Mesenteric fat pad (tissue), 1 donor: ENCODE measurements at regions not wholly inside any gene's neighbourhood (a gene's known extent, or its start where the extent isn't known, plus 50 kb on each side); places are given as distances from the start of the nearest gene placed in this dataset.

Experiments used
- DNase-seq: peaks from one replicate; pipeline ENCODE4 v3.0.0-alpha.2; 2020; ENCODE audit warnings: low spot score
- donor health status: DM: yes; HTN: yes; CAD: no.

DNA sequence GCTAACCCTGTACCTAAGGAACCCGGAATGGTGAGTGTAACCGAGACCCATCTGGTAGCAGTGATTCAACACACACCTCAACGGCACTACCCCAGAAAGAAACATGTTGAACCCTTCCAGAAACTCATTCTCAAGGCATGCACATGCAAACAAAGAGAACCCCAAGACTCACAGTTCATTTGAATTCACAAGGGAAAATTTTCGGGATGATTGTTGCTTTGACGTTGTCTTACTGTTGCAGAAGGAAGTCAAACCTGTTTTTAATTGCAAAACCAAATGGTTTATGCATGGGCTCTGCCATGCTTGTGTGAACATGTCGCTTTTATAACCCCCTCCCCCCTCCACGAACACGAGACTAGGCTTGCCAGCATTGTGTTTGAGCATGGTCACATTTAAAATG lies 539.7 kb downstream of the GATA3 start:
- DNase-seq: no peak

DNA sequence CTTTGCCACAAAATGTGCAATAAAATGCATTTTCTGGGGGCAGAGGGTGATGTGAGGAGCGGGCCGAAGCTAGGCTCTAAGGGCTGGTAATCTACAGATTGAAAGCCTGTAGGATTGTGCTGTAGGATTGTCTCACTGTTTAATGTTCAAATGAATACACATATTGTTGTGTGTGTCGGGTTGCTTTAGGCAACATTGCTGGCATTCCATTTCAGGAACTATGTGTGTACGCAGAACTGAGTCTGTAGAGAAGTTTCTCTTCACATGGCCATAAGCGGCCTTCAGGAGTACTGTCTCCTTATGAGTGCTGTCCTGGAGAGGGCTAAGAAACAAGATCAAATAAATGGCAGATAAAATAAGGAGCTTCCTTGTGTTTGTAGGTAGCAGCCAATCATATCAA lies 540.2 kb downstream of the GATA3 start:
- DNase-seq: no peak

DNA sequence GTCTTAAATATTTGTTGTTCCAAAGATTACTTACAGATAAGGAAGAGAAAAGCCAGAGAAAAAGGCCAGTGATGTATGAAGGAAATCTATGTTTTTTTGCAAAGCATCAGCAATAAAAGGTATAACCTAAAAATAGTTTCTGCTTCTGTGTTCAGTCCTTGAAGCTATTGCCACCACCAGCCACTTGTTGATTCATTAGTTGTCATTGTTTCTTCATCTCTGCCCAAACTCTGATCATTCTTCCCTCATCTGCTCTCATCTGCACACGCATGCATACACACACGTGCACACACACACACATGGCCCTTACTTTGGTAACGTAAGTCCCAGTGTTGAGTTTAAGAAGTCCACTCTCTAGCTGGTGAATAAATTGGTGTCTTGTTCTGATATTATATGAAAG lies 540.7 kb downstream of the GATA3 start:
- DNase-seq: no peak

DNA sequence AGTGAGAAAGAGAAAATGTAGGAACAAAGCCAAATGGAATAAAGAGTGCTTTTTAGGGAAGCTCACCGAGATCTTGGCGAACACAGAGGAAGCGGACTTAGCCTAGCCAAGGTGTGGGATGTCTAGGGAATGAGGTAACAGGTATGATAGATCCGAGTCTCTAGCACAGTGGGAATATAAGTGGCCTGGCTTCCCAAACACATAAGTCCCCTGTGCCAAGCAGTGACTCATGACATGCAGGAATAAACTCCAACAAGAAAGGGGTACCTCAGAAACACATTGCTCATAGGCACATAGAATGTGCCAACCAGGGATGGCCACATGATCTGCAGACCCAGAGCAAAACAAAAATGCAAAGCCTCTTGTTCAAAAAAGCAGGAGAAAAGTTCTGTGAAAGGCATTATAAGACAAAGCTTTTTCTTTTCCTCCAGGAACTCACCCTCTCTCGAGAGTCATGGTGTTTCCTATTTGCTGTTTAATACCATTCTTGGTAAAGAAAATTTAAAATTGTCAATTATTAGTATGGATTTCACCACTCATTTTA lies 542.5 kb downstream of the GATA3 start:
- DNase-seq: no peak

DNA sequence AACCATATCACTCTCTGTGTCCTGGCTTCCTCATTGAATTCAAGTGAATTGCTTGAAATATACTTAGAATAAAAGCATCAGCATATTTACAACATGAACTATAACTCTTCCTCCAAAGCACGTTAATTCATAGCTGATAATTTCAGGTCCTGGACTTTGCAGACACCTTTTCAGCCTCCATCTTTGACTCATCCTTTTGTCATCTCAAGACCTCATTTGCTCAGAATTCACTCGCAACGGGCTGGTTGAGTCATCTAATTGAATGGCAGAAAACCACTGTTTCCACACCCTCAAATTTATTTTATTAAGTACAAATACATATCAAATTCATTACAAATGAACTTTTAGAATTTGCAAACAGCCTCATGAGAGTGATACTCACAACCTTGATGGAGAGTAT lies 545.7 kb downstream of the GATA3 start:
- no peak for DNase-seq

DNA sequence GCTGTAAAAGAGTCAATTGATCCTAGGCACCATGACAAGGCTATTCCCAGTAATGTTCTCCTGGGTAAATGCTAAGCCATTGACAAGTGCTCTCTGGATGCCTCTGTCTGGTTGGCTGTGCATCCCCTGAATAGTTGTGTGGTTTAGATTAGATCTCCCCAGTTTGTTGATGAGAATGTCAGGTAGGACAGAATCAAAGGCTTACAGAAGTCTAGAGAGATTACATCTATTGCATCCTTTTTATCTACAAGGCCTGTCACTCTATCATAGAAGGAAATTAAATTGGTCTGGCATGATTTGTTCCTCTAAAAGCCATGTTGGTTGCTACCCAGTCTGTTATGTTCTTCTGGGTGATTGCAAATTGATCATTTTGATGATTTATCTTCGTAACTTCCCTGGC lies 548.3 kb downstream of the GATA3 start:
- DNase-seq: no peak

DNA sequence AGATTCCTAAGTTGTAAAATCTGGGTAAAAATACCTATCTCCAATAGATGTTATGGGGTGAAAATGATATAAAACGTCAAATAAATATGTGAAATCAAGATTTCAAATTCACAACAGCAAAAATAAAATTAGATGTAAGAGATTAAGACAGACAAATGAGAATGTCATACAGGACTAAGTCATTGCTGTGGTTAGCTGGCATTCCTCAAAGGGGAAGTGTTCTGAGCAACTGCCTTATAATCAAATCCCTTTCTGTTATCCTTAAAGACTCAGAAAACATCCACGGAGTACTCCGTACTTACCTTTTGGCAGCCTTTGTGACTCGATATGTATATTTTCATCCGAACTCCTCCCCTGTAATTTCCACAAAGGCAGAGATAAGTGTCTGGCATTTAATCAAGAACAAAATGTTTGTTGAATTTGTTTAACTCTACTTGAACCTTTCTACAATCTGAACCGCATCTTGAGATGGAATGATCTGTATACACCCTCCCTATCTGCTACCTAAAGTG lies 559.6 kb downstream of the GATA3 start:
- DNase-seq: no peak

DNA sequence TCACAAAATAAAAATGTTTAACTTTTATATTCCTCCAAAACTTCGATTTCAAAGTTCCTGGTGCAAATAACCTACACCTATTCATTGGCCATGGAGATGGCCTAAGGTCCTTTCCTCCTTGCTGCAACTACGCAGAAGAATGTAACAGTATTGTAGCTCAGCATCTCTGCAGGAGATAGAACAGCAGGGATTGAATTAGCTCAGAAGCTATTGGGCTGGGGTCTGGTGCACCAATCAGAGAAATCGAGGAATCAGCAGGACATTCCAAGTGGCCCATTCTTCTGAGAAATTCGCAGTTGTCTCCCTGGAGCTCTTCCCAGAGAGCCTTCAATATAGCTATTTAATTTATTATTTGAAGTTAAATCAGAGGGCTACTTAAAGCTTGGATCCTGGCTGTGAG lies 560.6 kb downstream of the GATA3 start:
- DNase-seq: no peak

DNA sequence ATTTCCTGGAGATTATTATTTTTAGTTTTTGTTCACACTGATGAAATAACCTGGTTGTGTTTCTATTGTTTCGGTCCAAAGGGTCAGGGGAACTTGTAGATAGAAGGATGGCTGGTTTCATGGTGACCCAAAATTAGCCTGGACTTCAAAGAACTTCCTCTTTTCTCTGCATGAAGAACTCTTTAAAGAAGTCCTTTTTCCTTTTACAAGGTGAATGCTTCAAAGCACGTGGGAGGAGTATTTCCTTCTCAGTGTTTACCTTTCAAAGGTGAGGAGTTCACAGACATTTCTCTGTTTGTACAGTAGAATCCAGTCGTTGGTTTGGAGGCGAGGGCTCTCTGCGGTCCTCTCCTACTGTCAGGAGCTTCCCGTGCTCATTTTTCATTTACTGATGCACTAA lies 561.7 kb downstream of the GATA3 start:
- no peak for DNase-seq

DNA sequence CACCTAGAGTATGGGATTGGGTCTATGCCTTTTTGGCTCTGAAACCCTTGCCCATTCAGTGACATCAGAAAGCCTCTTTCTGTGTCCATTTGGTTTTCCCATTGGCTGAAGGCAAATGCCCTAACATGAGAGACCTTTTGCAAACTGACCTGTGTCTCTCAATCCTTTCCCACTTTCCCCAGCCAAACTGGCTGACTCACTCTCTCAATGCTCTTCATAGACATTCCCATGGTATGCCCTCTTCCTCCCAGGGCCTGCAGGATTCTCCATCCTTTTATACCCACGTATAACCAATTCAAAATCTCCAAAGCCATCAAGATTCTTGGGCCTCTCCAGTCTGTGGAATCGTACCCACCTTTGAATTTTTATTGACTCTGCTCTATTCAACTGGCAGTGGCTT lies 563.3 kb downstream of the GATA3 start:
- no peak for DNase-seq

DNA sequence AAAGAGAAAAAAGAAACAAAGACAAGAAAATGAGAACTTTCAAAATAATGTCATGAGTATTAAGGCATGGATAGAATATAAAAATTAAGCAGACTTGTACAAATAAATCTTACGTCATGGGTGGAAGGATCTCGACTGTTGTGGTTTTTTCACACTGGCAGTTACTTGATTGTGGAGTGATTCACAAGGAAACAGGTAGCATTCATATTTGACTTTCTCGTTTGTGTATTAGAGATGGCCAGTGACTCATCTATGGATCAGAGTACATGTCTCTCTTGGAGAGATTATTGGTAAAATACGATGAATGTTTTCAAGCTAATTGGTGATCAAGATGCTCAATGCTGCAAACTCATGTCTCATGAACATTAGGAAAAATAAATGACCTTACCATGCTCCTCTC lies 564.3 kb downstream of the GATA3 start:
- no peak for DNase-seq

DNA sequence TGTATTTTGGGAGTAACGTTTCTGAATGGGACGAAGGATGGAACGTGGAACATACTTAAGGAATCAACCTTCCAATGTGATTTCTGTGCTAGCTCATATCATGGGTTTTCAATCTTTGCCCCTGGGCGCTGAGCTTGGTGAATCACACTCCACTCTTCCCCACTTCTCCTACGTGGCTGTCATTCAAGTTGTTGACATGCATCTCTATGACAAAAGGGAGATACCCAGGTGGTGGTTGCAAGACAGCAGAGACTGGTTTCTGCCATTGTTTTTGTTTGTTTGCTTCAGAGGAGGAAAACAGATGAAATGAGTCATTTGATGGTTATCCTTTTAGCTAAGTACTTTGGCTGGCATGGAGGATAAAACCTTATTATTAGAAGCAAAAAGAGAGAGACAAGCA lies 573.9 kb downstream of the GATA3 start:
- DNase-seq: no peak

DNA sequence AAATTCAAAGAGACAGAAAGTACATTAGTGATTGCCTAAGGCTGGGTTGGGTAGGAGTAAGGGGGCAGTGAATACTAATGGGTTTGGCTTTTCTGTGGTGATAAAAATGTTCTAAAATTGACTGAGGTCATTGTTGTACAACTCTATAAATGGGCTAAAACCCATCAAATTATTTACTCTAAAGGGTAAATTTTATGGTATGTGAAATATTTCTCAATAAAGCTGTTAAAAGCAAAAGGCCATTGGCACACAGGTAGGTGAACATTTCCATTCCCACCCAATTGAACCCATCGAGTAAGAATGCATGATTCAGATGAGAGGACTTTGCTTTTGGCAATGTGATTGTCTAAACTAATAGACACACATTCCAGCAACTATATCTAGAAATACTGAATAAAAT lies 579.4 kb downstream of the GATA3 start:
- no peak for DNase-seq

DNA sequence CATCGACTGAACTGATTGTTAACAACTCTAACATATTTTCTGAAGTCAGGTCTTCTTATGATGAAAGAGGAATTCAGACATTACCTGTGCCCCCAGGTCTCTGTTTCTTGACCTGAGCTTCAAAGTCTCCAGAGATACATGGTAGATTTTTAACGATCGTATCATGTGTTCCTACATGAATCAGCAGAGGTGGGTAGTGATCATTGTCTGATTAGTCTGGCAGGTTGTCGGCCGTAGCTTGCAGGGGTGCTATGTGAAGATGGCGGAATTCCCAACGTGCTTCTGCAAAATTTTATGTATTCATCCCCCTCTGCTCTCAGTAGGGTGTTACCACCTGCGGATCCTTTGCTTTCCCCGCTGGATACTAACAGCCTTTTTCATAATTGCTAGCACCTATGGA lies 581.9 kb downstream of the GATA3 start:
- no peak for DNase-seq

DNA sequence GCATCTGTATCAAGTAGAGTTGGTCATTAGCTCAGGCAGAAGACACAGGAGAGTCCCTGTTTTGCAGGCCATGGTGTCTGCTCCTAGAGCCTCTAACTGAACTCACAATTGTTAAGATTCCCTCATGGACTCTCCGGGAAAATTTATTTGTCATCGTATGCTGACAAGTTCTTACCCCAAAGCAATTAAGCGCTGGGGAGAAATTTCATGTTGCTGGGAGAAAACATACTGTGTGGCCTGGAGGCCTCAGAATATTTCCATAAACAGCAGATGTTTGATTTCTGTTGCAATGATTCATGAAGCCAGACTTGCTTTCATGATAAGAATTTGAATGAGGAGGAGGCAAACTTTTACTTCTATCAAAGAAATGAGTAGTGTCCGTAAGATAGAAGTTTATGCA lies 583.2 kb downstream of the GATA3 start:
- no peak for DNase-seq

DNA sequence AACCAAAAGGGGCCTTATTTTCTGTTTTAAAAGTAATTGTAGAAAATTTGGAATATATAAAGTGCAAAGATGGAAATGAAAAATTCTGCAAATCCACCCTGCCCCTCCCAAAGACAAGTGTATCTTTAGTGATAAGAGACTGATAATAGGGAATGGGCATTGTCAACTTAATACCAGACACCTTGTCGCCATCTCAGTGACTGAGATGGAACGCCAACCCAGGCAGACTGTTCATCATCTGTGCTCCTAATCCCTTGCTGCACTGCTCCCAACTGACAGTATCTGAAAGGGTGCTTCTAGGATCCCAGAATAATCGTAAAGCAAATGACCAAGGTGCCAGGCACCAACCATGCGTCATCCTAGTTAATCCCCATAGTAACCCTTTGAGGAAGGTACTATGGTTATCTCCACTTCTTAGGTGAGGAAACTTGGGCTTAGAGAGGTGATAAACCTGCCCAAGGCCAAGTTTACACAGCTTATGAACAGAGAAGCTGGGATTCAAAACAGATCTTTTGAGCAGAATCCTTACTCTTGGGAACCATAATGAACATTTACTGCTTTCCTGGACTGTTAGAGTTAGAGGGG lies 583.7 kb downstream of the GATA3 start:
- no peak for DNase-seq

DNA sequence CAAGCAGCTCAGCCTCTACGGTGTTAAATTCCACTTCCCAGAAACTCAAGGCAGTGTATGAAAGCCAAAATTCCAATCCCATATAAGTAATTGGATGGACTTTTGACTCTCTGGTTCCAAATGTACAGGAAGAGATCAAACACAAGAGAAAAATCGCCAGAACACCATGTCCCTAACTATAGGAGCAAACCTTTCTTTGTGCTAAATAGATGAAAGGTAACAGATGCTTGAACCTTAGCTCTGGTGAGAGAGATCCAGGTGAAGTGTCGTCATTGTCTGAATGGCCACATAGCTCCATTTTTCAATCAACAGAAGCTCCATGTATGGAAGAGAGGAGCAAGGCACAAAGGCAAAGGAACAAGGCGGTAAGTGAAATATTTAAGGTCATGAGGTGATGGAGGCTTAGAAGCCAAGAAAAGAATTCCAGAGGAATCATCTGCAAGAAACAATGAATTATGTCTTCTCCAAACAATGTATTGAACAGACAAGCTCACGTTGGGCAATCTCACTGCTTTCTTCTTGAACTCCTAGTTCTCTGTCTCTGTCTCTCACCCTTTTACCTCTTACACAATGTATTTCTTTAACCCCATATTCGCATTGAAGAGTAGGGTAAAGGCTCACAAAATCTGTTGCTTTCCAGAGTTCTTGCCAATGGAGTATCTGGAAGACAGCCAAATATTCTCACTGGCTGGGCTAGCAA lies 585.1 kb downstream of the GATA3 start:
- no peak for DNase-seq

DNA sequence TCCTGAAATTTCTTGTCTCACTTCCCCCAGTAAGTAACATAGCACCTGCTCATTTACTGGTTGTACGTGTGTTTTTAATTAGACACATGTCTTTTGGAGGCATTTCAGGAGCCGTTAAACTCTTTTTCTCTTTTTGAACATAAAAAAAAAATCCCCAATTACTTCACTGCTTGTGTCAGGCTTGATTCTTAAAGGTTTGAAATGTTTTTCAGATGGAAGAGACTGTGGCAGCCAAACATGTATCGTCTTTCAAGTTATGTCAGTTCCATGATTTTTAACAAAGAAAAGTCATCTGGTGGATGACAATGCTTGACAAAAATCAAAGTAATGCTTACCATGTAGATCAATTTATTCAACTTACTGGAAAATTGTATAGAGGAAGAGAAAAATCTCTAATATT lies 585.8 kb downstream of the GATA3 start:
- no peak for DNase-seq

DNA sequence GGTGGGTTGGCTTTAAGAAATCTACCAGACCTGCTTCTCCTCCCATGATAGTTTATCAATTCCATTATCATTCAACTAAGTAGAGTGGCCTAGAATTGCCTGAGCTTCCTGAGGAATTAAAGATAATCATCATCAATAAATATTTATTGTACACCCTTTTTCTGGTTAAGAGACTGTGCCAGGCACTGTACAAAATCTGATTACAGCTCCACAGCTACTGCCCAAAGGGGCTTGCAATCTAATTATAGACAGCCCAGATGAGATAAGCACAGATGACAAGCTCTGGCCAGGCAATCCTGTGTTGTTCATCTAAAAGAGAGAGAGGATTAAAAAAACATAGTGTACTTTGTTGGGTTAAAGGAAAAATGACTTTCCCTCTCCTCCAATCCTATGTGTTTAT lies 586.4 kb downstream of the GATA3 start:
- DNase-seq: no peak

DNA sequence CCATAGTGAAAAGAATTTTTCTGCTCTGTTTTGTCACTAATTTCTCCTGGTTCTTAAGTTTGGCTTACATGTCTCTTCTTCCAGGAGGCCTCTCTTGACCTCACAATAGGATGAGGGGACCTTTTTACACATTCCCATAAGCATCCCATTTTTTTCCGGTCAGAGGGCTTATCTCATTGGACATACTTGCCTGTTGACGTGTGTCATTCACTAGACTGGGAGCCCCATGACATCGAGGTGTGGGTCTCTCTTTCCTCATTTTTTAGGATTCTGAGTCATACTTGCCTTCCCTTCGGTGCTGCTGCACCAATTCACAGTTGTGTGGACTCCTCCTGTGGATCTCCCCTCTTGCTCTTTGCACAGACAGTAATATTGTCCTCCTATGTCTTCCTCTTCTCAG lies 601.8 kb downstream of the GATA3 start:
- no peak for DNase-seq

DNA sequence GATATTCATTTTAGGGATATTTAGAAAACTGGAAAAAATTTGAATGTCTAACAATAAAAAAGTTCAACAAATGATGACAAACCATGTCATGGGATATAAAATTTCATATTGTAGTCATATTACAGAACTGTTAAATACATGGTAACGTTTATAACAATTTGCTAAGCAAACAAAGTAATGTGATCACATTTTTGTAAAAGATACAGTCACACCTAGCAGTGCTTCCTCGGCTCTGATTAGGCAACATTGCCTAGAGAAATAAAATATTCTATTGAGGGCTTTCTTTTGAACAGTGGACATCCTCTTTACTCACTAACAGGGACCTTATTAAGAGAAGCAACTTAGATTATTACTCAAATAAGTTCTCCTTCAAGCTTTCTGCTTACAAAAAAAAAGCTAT lies 605.5 kb downstream of the GATA3 start:
- no peak for DNase-seq

DNA sequence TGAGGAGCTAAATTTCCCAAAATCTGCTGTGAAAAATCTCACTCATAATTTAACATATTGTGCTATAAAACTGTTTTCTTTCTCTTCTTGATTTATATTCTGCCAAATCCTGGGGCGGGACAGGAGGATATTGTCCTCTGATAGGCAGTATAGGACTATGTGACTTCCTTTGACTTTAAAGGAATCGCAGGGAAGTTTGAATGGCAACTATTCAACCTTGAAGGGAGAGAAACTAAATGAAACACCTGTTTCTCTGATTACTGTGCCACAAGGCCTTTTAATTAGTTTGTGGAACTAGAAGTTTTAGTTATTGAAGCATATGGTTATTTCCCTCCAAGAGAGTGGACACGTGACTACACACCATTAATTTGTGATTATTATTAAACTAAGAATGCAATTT lies 607.4 kb downstream of the GATA3 start:
- no peak for DNase-seq

DNA sequence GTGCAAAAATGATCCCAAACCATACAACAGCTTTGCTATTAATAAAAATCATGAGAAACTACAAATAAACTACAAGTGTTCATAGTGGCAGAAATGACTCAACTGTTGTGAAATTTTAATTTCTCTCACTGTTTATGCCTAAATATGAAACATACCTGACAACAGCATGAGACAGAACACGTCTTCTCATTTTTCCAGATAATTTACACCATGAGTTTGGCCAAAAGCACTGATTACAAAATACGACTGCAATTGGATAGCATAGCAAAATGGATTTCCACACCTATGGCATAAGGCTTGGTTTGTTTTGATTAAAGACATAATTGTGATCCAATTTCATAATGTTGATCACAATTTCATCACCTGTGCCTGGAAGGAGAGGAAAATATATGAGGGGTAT lies 608.6 kb downstream of the GATA3 start:
- DNase-seq: no peak
